KG1 (cell line): ENCODE measurements at regions not wholly inside any gene's neighbourhood (a gene's known extent, or its start where the extent isn't known, plus 50 kb on each side); places are given as distances from the start of the nearest gene placed in this dataset.

ENCODE experiments used
- DNase-seq: peaks from one replicate; lab custom pipeline; 2025; lab: John Stamatoyannopoulos, UW

DNA sequence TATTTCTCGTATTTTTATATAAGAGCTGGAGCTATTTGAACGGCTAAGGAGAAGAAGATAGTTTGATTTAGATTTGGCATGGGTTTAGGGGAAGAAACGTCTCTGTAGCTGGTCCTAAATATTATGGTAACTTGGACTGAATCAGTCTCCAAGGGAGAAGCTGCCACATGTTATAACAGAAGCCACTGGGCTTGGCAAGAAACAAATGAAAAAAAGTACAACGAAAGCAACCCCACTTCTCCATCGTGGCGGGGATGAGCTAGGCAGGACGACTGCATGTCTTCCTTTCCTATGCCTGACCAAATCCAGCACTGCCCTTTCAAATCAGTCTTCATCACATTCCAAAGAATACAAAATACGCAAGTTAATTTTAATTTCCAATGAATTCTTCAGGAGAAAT is 196.7 kb upstream of the KLF14 start:
- DNase-seq, result no peak

DNA sequence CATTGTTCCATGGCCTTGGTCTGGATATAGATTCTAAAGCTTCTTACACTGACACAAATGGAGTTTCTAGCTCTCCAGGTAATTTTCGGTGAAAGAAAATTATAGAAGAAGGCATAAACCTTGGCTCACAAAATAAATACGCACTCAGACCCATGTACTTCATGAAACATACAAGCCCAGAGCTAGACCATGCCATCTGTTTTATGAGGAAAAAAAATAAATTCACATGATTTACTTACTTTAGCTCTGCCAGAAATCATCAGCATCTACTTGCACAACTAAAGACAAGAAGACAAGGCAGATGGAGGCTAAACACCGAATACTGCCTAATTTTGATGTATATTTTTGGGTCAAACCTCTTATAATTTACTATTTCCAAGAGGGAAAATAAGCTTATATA is 197.4 kb upstream of the KLF14 start:
- DNase-seq, result no peak

- no peak for DNase-seq
These were observed 198.1 kb upstream of the KLF14 start for GRCh38 chr7:130932088-130932487.

DNA sequence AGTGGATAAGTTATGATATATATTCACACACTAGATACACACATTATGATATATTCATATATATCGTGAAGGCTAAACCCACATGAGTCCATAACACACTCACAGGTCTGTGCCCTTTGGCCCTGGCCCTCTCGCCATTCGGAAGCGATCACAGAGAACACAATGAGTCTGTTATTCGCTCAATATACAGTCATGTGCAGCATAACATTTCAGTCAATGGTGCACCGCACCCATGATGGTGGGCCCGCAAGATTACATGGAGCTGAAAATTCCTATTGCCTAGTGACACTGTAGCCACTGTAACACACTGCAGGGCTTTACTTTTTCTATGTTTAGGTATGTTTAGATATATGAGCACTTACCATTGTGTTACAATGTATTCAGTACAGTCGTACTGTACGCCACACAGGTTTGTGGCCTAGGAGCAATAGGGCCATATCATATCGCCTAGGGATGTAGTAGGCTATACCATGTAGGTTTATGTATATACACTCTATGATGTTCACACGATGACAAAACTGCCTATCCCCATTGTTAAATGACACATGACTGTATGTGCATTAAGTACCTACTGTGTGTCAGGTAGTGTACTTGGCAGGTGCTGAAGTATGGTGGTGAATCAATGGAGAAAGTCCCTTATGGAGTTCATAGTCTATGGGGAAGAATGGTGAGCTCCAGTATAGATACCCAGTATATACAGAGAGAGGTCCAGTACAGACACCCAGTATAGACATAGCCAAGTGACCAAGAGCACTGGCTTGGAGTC is 198.8 kb upstream of the KLF14 start:
- no peak for DNase-seq

- no peak for DNase-seq
These were observed 199.9 kb upstream of the KLF14 start for GRCh38 chr7:130933919-130934318.

DNA sequence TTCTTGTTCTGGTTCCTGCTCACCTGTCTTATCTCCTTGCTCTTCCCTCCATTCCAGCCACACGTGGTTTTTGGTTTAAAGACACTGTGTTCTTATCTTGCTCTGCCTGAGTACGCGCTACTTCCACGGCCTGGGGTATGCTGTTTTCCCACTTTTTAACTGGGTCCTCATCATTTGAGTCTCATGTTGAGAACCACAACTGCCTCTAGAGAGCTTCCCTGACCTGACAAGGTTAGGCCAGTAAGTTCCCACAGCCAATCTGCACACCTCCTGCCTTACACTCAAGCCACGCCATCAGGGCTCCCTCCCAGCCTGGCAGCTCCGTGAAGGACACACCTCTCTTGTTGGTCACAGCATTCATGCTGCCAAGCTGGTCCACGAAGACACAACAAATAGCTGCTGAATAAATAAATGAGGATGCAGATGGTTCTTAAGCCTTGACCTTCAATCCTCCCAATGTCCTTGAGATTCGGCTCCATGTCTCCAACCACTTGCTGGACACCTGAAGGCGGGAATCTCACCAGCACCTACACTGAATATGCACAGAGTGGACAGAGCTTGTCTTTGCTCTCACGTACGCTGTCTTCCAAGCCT is 201.7 kb upstream of the KLF14 start:
- DNase-seq, result no peak

GRCh38 chr7:130936202-130936931 is 202.4 kb upstream of the KLF14 start:
- DNase-seq, result no peak

- no peak for DNase-seq
These were observed 203.0 kb upstream of the KLF14 start for GRCh38 chr7:130937016-130937415.

DNA sequence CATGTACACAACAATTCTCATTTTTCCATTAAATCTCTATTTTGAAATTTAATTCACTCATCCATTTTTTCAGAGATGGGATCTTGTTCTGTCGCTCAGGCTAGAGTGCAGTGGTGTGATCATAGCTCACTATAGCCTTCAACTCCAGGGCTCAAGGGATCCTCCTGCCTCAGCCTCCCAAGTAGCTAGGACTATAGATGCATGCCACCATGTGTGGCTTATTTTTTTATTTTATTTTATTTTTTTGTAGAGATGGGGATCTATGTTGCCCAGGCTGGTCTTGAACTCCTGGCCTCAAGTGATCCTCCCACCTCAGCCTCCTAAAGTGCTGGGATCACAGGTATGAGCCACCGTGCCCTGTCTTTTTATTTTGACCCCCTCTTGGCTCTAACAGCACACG is 203.8 kb upstream of the KLF14 start:
- no peak for DNase-seq

- DNase-seq, result no peak
These were observed 204.7 kb upstream of the KLF14 start for GRCh38 chr7:130938661-130939060.

DNA sequence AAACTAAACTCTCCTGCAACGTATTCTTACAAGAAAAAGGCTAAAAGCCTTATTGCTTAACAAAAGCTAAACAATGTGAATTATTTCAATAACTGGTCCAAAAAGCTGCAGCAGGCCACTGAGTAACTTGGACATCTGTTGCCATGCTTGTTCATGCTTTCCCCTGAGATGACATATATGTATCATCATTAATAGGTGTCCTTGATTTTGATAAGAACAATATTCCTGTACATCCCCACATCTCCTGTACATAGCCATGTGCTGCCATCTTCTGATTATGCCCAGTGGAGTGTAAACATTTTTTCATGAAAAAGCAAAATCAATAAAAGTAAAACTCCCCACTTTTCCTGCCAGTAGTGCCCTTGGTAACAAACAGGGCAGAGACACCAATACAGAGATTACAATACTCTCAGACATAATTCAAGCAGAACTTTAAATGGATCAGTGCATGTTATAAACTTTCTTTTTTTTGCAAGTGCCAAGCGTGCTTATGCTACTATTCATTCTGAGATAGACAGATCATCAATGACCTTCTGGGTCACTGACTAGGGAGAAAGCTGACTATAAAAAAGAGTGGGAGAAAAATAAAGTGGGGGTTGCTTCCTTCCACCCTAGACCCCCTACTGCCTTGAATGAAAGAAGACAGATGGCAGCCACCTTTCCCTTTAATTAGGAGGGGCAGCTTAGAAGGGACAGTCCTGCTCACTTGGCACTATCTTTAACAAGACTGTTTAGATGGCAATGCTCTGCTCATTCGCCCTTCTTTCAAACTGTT is 205.5 kb upstream of the KLF14 start:
- DNase-seq, result no peak

GRCh38 chr7:130940326-130940725 is 206.3 kb upstream of the KLF14 start:
- no peak for DNase-seq

DNA sequence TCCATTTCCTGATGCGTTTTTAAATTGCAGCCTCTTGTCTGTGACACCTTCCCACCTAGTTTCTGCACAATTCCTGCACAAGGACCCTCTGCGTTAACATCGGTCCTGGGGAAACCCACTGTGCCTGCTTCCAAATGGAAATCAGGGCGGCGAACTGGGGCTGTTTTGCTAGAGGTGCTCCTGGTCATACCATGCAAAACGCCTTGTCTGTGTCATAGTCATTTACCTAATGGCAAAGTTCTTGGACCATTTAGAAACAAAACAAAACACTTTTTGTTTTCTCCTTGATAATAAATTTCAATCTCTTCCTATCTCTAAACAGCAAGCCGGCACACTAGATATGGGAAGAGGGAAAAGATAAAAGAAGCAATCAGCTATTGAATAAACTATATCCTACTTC is 206.9 kb upstream of the KLF14 start:
- DNase-seq, result no peak

DNA sequence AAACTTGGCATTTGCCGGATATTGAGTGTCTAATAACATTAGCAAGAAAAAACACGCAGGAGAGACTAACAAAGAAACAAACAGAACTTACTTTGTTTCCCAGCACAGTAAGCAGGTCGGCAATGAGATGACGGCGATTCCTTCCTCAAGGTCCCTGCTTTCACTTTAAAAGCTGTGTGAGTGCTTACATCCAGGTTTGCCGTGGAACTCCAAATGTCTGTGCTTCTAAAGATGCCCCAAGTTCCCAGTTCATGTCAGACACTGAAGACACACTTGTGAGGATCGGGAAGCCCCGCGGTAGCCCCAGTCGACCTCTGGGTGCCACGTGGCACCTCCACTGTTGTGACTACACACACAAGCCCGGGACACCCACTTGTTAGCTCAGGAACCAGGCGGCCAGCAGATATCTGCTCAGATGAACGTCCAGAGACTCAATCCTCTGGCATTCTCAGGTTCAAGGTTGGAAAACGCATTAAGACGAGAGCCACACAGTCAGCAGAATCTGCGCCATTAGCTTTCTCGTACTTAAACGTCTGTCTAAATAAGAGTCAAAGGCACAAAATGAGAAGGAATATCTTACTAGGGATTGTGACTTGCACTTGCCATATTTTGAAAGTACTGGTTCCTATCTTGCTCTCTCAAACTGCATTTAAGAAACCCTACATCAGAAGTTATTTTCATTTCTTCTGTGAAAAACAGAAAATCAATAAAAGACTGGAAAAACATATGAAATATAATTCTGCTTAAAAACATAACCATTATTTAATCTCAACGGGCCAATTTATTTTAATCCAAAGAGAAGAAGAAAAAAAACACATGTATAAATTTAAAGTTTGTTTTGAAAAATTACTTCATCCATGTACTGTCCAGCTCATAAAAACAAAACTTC is 207.6 kb upstream of the KLF14 start:
- no peak for DNase-seq

GRCh38 chr7:130942211-130942964 is 208.4 kb upstream of the KLF14 start:
- no peak for DNase-seq

- DNase-seq, result no peak
These were observed 209.4 kb upstream of the KLF14 start for GRCh38 chr7:130943336-130943901.

DNA sequence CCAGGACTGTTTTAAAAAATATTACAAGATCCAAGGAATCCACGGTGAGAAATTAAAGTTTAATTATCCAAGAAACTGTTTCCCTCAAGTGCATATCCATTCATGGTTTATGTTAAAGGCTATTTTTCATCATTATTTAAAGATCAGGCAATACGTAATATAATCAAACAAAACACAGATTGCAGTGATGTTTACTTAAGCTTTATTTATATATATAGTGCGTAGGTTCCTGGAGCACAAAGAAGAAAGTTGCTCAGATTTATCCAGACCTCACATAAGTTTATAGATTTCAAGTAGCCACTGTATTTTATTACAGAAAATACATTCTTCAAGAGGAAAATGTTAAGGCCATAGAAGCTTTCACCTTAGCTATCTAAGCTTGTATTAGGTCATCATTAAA is 210.0 kb upstream of the KLF14 start:
- DNase-seq, result no peak

GRCh38 chr7:130944997-130945396 is 211.0 kb upstream of the KLF14 start:
- DNase-seq, result no peak

DNA sequence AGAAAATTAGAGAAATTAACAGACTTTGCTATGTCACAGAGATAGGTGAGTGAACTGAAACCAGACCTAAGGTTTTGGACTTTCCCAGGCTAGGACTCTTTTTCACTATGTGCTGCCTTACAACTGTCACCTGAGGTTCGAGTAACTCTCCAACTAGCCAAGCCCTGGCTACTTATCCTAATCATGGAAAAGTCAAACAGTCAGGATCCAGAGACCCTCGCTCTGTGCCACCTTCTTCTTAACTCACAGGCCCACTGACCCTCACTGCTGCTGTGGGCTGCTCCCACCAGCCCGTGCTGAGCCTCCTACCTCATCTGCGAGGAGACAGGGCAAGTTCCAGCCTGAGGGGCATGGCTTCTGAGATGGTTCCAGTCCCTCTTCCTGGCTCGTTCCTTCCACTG is 211.4 kb upstream of the KLF14 start:
- no peak for DNase-seq

DNA sequence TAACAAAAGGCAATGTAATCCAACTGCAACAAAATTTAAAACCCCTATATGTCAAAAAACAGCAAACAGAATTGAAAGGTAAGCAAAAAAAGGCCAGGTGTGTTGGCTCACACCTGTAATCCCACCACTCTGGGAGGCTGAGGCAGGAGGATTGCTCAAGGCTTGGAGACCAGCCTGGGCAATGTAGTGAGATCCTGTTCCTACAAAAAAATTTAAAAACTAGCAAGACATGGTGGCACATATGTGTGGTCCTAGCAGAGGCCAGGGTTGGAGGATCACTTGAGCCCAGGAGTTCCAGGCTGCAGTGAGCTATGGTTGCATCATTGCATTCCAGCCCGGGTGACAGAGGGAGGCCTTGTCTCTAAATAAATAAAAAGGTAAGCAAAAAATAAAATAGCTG is 212.1 kb upstream of the KLF14 start:
- DNase-seq, result no peak
